ENCODE measurements at regions not wholly inside any gene's neighbourhood (a gene's known extent, or its start where the extent isn't known, plus 50 kb on each side); places are given as distances from the start of the nearest gene placed in this dataset.

- TF ChIP-seq EZH2 (IDR thresholded peaks at IDR 0.05; ENCODE audit: insufficient read depth, low read length) (no peak), CTCF (IDR thresholded peaks at IDR 0.05; ENCODE audit: insufficient read depth, low read depth, low read length) (no peak)
Measured at GRCh38 chr9:109974143-109974917, 194.3 kb downstream of the PALM2AKAP2 start.
